ENCODE measurements at regions not wholly inside any gene's neighbourhood (a gene's known extent, or its start where the extent isn't known, plus 50 kb on each side); places are given as distances from the start of the nearest gene placed in this dataset.

GRCh38 chr4:147339100-147339499, 141.8 kb upstream of the EDNRA start:
- no peak overlapping the region for H3K27ac ChIP-seq (ENCODE audit: low read depth in 1 of 2, low read length in 2 of 2)
- peaks cover 0 to 5% of the 10 kb centered on the region in 2 experiments for H3K9me3 ChIP-seq (ENCODE audit: control insufficient read depth in 1 of 2, insufficient read depth in 1 of 2, low read length in 2 of 2)
- DNase-seq: no peak
- Mint-ChIP-seq H3K27ac (no peak overlapping the region), H3K9me3 (no peaks in the 10 kb centered on the region), H3K4me3 (no peak overlapping the region), H3K4me1 (ENCODE audit: low read depth) (no peaks in the 10 kb centered on the region), H3K36me3 (ENCODE audit: low read depth) (no peaks in the 10 kb centered on the region), H3K27me3 (peaks cover 6% of the 10 kb centered on the region)
- H3K4me3 ChIP-seq (ENCODE audit: low read length): no peak overlapping the region
- intact Hi-C loops (cut with DNase I, micrococcal nuclease): no loop called here
- no peak for ATAC-seq (ENCODE audit: poor library complexity)
- H3K36me3 ChIP-seq (ENCODE audit: insufficient read depth, low read length): no peaks in the 10 kb centered on the region
- no peaks in the 10 kb centered on the region for H3K27me3 ChIP-seq (ENCODE audit: control insufficient read depth in 1 of 2, insufficient read depth in 2 of 2, low read length in 2 of 2)
- no peaks in the 10 kb centered on the region for H3K4me1 ChIP-seq (ENCODE audit: insufficient read depth, low read length)
- TF ChIP-seq CTCF (IDR thresholded peaks at IDR 0.05): no peak
- POLR2A ChIA-PET: no interaction called here
- CTCF ChIA-PET: no interaction called here

GRCh38 chr4:147340111-147340510, 140.8 kb upstream of the EDNRA start:
- DNase-seq: no peak
- peaks cover 0 to 5% of the 10 kb centered on the region in 2 experiments for H3K9me3 ChIP-seq (ENCODE audit: control insufficient read depth in 1 of 2, insufficient read depth in 1 of 2, low read length in 2 of 2)
- H3K4me3 ChIP-seq (ENCODE audit: low read length): no peak overlapping the region
- H3K27me3 Mint-ChIP-seq: peaks cover 6% of the 10 kb centered on the region
- H3K27me3 ChIP-seq (ENCODE audit: control insufficient read depth in 1 of 2, insufficient read depth in 2 of 2, low read length in 2 of 2): no peaks in the 10 kb centered on the region
- CTCF ChIA-PET: no interaction called here
- no peak overlapping the region for H3K27ac Mint-ChIP-seq
- no peaks in the 10 kb centered on the region for H3K36me3 Mint-ChIP-seq (ENCODE audit: low read depth)
- H3K9me3 Mint-ChIP-seq: no peaks in the 10 kb centered on the region
- no peak overlapping the region for H3K4me3 Mint-ChIP-seq
- TF ChIP-seq CTCF (IDR thresholded peaks at IDR 0.05): no peak
- ATAC-seq (ENCODE audit: poor library complexity): no peak
- H3K4me1 ChIP-seq (ENCODE audit: insufficient read depth, low read length): no peaks in the 10 kb centered on the region
- H3K36me3 ChIP-seq (ENCODE audit: insufficient read depth, low read length): no peaks in the 10 kb centered on the region
- no peaks in the 10 kb centered on the region for H3K4me1 Mint-ChIP-seq (ENCODE audit: low read depth)
- intact Hi-C loops (cut with DNase I, micrococcal nuclease): no loop called here
- POLR2A ChIA-PET: no interaction called here
- H3K27ac ChIP-seq (ENCODE audit: low read depth in 1 of 2, low read length in 2 of 2): no peak overlapping the region

GRCh38 chr4:147340591-147341120, 140.2 kb upstream of the EDNRA start:
- Histone ChIP-seq H3K4me3 (ENCODE audit: low read length) (no peak overlapping the region), H3K27ac (ENCODE audit: low read depth in 1 of 2, low read length in 2 of 2) (no peak overlapping the region), H3K27me3 (ENCODE audit: control insufficient read depth in 1 of 2, insufficient read depth in 2 of 2, low read length in 2 of 2) (no peaks in the 10 kb centered on the region), H3K36me3 (ENCODE audit: insufficient read depth, low read length) (no peaks in the 10 kb centered on the region), H3K4me1 (ENCODE audit: insufficient read depth, low read length) (no peaks in the 10 kb centered on the region), H3K9me3 (ENCODE audit: control insufficient read depth in 1 of 2, insufficient read depth in 1 of 2, low read length in 2 of 2) (peaks cover 0 to 5% of the 10 kb centered on the region in 2 experiments)
- intact Hi-C loops (cut with DNase I, micrococcal nuclease): no loop called here
- Mint-ChIP-seq H3K27me3 (peaks cover 6% of the 10 kb centered on the region), H3K36me3 (ENCODE audit: low read depth) (no peaks in the 10 kb centered on the region), H3K4me3 (no peak overlapping the region), H3K27ac (no peak overlapping the region), H3K9me3 (no peaks in the 10 kb centered on the region), H3K4me1 (ENCODE audit: low read depth) (no peaks in the 10 kb centered on the region)
- no peak for TF ChIP-seq CTCF (IDR thresholded peaks at IDR 0.05)
- ATAC-seq (ENCODE audit: poor library complexity) (no peak), DNase-seq (no peak)
- CTCF ChIA-PET: no interaction called here
- POLR2A ChIA-PET: no interaction called here
